ENCODE measurements at regions not wholly inside any gene's neighbourhood (a gene's known extent, or its start where the extent isn't known, plus 50 kb on each side); places are given as distances from the start of the nearest gene placed in this dataset.

DNA sequence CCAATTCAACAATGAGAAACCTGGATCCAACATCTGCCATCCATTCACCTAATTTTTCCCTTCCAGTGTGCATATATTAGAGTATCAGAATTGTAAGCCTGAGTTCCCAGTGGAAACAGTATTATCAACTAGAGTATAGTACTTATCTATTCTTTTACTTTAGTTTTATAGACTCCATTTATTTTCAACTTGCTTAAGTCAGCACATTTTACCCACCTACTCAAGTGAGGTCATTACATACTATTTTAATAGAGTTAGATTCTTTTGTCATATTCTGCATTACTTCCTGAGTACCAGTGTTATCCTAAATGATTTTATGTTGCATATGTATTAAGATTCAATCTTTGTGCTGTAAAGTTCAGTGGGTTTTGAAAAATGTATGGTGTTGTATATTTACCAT is 1393.3 kb downstream of the MAT2B start:
- no peak for DNase-seq (ENCODE audit: low read depth)
- TF ChIP-seq, protein P1, sequence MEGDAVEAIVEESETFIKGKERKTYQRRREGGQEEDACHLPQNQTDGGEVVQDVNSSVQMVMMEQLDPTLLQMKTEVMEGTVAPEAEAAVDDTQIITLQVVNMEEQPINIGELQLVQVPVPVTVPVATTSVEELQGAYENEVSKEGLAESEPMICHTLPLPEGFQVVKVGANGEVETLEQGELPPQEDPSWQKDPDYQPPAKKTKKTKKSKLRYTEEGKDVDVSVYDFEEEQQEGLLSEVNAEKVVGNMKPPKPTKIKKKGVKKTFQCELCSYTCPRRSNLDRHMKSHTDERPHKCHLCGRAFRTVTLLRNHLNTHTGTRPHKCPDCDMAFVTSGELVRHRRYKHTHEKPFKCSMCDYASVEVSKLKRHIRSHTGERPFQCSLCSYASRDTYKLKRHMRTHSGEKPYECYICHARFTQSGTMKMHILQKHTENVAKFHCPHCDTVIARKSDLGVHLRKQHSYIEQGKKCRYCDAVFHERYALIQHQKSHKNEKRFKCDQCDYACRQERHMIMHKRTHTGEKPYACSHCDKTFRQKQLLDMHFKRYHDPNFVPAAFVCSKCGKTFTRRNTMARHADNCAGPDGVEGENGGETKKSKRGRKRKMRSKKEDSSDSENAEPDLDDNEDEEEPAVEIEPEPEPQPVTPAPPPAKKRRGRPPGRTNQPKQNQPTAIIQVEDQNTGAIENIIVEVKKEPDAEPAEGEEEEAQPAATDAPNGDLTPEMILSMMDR (conservative IDR thresholded peaks at IDR 0.05; ENCODE audit: control insufficient read depth, insufficient read depth, low read depth, low read length), result no peak
- H3K4me3 ChIP-seq (ENCODE audit: control insufficient read depth, low read depth, low read length), result no peak overlapping the region

GRCh38 chr5:164909673-164910072 is 1404.3 kb downstream of the MAT2B start:
- TF ChIP-seq, protein P1 (conservative IDR thresholded peaks at IDR 0.05; ENCODE audit: control insufficient read depth, insufficient read depth, low read depth, low read length), result no peak

DNA sequence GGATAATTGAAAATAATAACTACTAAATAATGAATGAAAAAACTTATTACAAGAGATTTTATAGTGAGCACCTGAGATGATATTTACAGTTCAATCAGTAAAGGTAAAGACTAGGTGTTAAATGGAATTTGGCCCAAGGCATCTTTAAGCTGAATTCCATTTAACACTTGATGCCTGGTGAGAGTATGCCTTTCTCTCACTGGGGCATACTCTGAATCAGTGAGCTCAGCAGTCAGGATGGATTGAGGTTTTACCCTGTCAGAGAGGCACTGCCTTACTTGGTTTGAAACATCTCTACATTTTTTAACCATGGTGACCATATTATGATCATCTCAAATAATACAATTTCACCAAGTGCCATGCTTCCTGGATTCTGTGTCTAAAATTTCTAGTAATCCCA is 1416.3 kb downstream of the MAT2B start:
- H3K4me3 ChIP-seq (ENCODE audit: control insufficient read depth, low read depth, low read length), result no peak overlapping the region
- DNase-seq (ENCODE audit: low read depth), result no peak
- TF ChIP-seq, protein P1 (conservative IDR thresholded peaks at IDR 0.05; ENCODE audit: control insufficient read depth, insufficient read depth, low read depth, low read length), result no peak

More at GRCh38 chr5:164909673-164910072, 1404.3 kb downstream of the MAT2B start:
- H3K4me3 ChIP-seq (ENCODE audit: control insufficient read depth, low read depth, low read length), result no peak overlapping the region
- DNase-seq (ENCODE audit: low read depth), result no peak

- H3K4me3 ChIP-seq (ENCODE audit: control insufficient read depth, low read depth, low read length), result no peak overlapping the region
- DNase-seq (ENCODE audit: low read depth), result no peak
- TF ChIP-seq, protein P1 (conservative IDR thresholded peaks at IDR 0.05; ENCODE audit: control insufficient read depth, insufficient read depth, low read depth, low read length), result no peak
Observed at GRCh38 chr5:164934039-164934438, 1428.6 kb downstream of the MAT2B start.

DNA sequence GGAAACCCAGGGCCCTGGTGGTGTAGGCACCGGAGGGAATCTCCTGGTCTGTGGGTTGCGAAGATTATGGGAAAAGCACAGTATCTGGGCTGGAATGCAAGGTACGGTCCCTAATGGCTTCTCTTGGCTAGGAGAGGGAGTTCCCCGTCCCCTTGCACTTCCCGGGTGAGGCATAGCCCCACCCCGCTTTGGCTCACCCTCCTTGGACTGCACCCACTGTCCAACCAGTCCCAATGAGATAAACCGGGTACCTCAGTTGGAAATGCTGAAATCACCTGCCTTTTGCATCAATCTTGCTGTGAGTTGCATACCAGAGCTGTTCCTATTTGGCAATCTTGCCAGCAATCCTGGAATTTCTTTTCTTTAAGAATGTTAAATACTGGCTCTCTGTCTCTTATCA is 1429.1 kb downstream of the MAT2B start:
- TF ChIP-seq, protein P1 (conservative IDR thresholded peaks at IDR 0.05; ENCODE audit: control insufficient read depth, insufficient read depth, low read depth, low read length), result no peak
- DNase-seq (ENCODE audit: low read depth), result no peak
- no peak overlapping the region for H3K4me3 ChIP-seq (ENCODE audit: control insufficient read depth, low read depth, low read length)

DNA sequence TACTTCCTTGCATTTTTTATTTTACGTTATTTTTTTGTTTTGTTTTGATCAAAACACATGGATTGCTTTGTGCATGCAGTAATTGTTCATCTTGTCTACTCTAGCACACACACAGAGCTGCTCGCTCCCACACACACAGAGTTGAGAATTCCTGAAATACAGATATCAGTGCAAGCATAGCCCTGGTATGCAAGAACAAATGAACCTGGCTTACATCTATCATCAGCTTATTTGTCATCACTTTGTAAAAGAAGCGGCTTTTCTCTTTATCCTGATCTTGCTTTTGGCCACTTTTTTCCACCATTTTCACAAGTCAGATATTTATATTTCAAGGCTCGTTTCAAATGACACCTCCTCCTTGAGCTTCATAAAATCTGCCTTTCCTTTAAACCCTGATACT is 1435.7 kb downstream of the MAT2B start:
- H3K4me3 ChIP-seq (ENCODE audit: control insufficient read depth, low read depth, low read length), result no peak overlapping the region
- TF ChIP-seq, protein P1 (conservative IDR thresholded peaks at IDR 0.05; ENCODE audit: control insufficient read depth, insufficient read depth, low read depth, low read length), result no peak
- no peak for DNase-seq (ENCODE audit: low read depth)

DNA sequence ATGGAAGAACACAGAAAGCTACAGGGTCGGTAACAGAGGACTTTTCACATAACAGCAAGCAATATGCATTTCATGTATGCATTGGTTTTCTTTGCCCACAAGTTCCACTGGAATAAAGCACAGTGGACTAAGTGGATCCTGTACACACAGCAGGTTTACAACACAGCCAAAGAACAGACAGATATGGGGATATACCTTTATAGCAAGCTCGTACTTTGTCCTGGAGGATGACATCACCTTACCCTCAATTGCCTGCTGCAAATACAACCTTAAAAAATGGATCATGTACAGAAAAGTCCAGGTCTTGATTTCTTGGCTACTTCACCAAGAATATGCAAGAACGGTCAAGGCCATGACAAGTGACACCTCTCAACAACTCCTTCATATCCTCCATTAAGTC is 1445.5 kb downstream of the MAT2B start:
- no peak for DNase-seq (ENCODE audit: low read depth)
- H3K4me3 ChIP-seq (ENCODE audit: control insufficient read depth, low read depth, low read length), result no peak overlapping the region
- TF ChIP-seq, protein P1 (conservative IDR thresholded peaks at IDR 0.05; ENCODE audit: control insufficient read depth, insufficient read depth, low read depth, low read length), result no peak
